HG03108 (cell line): ENCODE measurements at regions not wholly inside any gene's neighbourhood (a gene's known extent, or its start where the extent isn't known, plus 50 kb on each side); places are given as distances from the start of the nearest gene placed in this dataset.

Experiments used
- ATAC-seq: cut with Tn5 transposase; IDR thresholded peaks from one replicate; pipeline ENCODE4 v1.9.1; 2021; ENCODE audit warnings: moderate library complexity; ENCODE audit not compliant: unreplicated experiment

- ATAC-seq = no peak
Observed at GRCh38 chr13:22168437-22169190, 497.7 kb downstream of the FGF9 start.

GRCh38 chr13:22169473-22169872, 498.6 kb downstream of the FGF9 start:
- no peak for ATAC-seq

- no peak for ATAC-seq
Observed at GRCh38 chr13:22173610-22174009, 502.7 kb downstream of the FGF9 start.

GRCh38 chr13:22175241-22175640, 504.4 kb downstream of the FGF9 start:
- no peak for ATAC-seq

- no peak for ATAC-seq
Observed at GRCh38 chr13:22175815-22176214, 504.9 kb downstream of the FGF9 start.

GRCh38 chr13:22176968-22177520, 506.2 kb downstream of the FGF9 start:
- no peak for ATAC-seq

GRCh38 chr13:22178878-22179277, 508.0 kb downstream of the FGF9 start:
- ATAC-seq = no peak

GRCh38 chr13:22187329-22187728, 516.5 kb downstream of the FGF9 start:
- ATAC-seq = no peak

- no peak for ATAC-seq
Observed at GRCh38 chr13:22189176-22190048, 518.5 kb downstream of the FGF9 start.

- ATAC-seq = no peak
Observed at GRCh38 chr13:22193070-22193469, 522.2 kb downstream of the FGF9 start.

GRCh38 chr13:22194106-22194805, 523.4 kb downstream of the FGF9 start:
- no peak for ATAC-seq

- no peak for ATAC-seq
Observed at GRCh38 chr13:22195726-22196125, 524.9 kb downstream of the FGF9 start.

GRCh38 chr13:22196777-22197176, 525.9 kb downstream of the FGF9 start:
- no peak for ATAC-seq

GRCh38 chr13:22198001-22198400, 527.1 kb downstream of the FGF9 start:
- ATAC-seq = no peak

GRCh38 chr13:22198641-22199217, 527.9 kb downstream of the FGF9 start:
- ATAC-seq = no peak

GRCh38 chr13:22200440-22200839, 529.6 kb downstream of the FGF9 start:
- no peak for ATAC-seq

- no peak for ATAC-seq
Observed at GRCh38 chr13:22201375-22201925, 530.6 kb downstream of the FGF9 start.

GRCh38 chr13:22210134-22210930, 539.5 kb downstream of the FGF9 start:
- no peak for ATAC-seq

- ATAC-seq = no peak
Observed at GRCh38 chr13:22211876-22212275, 541.0 kb downstream of the FGF9 start.

- no peak for ATAC-seq
Observed at GRCh38 chr13:22212576-22212975, 541.7 kb downstream of the FGF9 start.
